ENCODE measurements at regions not wholly inside any gene's neighbourhood (a gene's known extent, or its start where the extent isn't known, plus 50 kb on each side); places are given as distances from the start of the nearest gene placed in this dataset.
"Not testable (repeated sequence)": the region's sequence is repeated elsewhere in the genome, so short reads cannot be mapped to it uniquely, and the experiment has no call there.

GRCh38 chr14:101301011-101301410 lies 260.3 kb upstream of the DIO3 start:
- H3K27ac ChIP-seq: no peak overlapping the region
- H3K4me1 ChIP-seq: no peaks in the 10 kb centered on the region
- H3K36me3 ChIP-seq: no peaks in the 10 kb centered on the region
- DNase-seq (no peak), ATAC-seq (no peak)
- no peak for TF ChIP-seq CTCF (IDR thresholded peaks at IDR 0.05)
- intact Hi-C loops (cut with DNase I): no loop called here
- no peak overlapping the region for H3K4me3 ChIP-seq
- peaks cover 13% of the 10 kb centered on the region for H3K27me3 ChIP-seq (ENCODE audit: low read depth)
- no peaks in the 10 kb centered on the region for H3K9me3 ChIP-seq

GRCh38 chr14:101307162-101307561 lies 254.1 kb upstream of the DIO3 start:
- H3K9me3 ChIP-seq; intact Hi-C loops (cut with DNase I); DNase-seq; H3K4me3 ChIP-seq; H3K4me1 ChIP-seq; H3K27me3 ChIP-seq (ENCODE audit: low read depth); H3K27ac ChIP-seq; ATAC-seq; H3K36me3 ChIP-seq: not testable (repeated sequence)

GRCh38 chr14:101311186-101311585 lies 250.1 kb upstream of the DIO3 start:
- DNase-seq; H3K9me3 ChIP-seq; intact Hi-C loops (cut with DNase I); H3K4me3 ChIP-seq; H3K36me3 ChIP-seq; H3K4me1 ChIP-seq; ATAC-seq; H3K27ac ChIP-seq; H3K27me3 ChIP-seq (ENCODE audit: low read depth): not testable (repeated sequence)

- peaks cover 17% of the 10 kb centered on the region for H3K9me3 ChIP-seq
- intact Hi-C loops (cut with DNase I): no loop called here
- ATAC-seq: no peak
- no peaks in the 10 kb centered on the region for H3K4me1 ChIP-seq
- no peaks in the 10 kb centered on the region for H3K36me3 ChIP-seq
- H3K27ac ChIP-seq: no peak overlapping the region
- no peak overlapping the region for H3K4me3 ChIP-seq
- H3K27me3 ChIP-seq (ENCODE audit: low read depth): peaks cover 8% of the 10 kb centered on the region
- DNase-seq: no peak
- no peak for TF ChIP-seq CTCF (IDR thresholded peaks at IDR 0.05)
Observed at GRCh38 chr14:101313268-101313667, 248.0 kb upstream of the DIO3 start.

- no peak for DNase-seq
- H3K9me3 ChIP-seq: peaks cover 17% of the 10 kb centered on the region
- H3K36me3 ChIP-seq: no peaks in the 10 kb centered on the region
- intact Hi-C loops (cut with DNase I): no loop called here
- ATAC-seq: no peak
- no peaks in the 10 kb centered on the region for H3K4me1 ChIP-seq
- H3K27me3 ChIP-seq (ENCODE audit: low read depth): peaks cover 8% of the 10 kb centered on the region
- no peak for TF ChIP-seq CTCF (IDR thresholded peaks at IDR 0.05)
- H3K4me3 ChIP-seq: no peak overlapping the region
- H3K27ac ChIP-seq: no peak overlapping the region
Observed at GRCh38 chr14:101315802-101316296, 245.4 kb upstream of the DIO3 start.

- Histone ChIP-seq H3K9me3 (peaks cover 17% of the 10 kb centered on the region), H3K27me3 (ENCODE audit: low read depth) (peaks cover 6% of the 10 kb centered on the region), H3K4me1 (no peaks in the 10 kb centered on the region), H3K4me3 (no peak overlapping the region), H3K36me3 (no peaks in the 10 kb centered on the region), H3K27ac (no peak overlapping the region)
- TF ChIP-seq CTCF (IDR thresholded peaks at IDR 0.05): no peak
- DNase-seq: no peak
- ATAC-seq: no peak
- intact Hi-C loops (cut with DNase I): no loop called here
Observed at GRCh38 chr14:101318271-101318670, 243.0 kb upstream of the DIO3 start.

GRCh38 chr14:101320396-101320795 lies 240.9 kb upstream of the DIO3 start:
- no peak for TF ChIP-seq CTCF (IDR thresholded peaks at IDR 0.05)
- no peaks in the 10 kb centered on the region for H3K4me1 ChIP-seq
- DNase-seq: no peak
- H3K36me3 ChIP-seq: no peaks in the 10 kb centered on the region
- ATAC-seq: no peak
- no peak overlapping the region for H3K4me3 ChIP-seq
- peaks cover 27% of the 10 kb centered on the region for H3K9me3 ChIP-seq
- no peak overlapping the region for H3K27ac ChIP-seq
- intact Hi-C loops (cut with DNase I): no loop called here
- H3K27me3 ChIP-seq (ENCODE audit: low read depth): no peaks in the 10 kb centered on the region

All from lower lobe of right lung (tissue), 2 donors.